ENCODE measurements at regions not wholly inside any gene's neighbourhood (a gene's known extent, or its start where the extent isn't known, plus 50 kb on each side); places are given as distances from the start of the nearest gene placed in this dataset.
"Not testable (repeated sequence)": the region's sequence is repeated elsewhere in the genome, so short reads cannot be mapped to it uniquely, and the experiment has no call there.

DNA sequence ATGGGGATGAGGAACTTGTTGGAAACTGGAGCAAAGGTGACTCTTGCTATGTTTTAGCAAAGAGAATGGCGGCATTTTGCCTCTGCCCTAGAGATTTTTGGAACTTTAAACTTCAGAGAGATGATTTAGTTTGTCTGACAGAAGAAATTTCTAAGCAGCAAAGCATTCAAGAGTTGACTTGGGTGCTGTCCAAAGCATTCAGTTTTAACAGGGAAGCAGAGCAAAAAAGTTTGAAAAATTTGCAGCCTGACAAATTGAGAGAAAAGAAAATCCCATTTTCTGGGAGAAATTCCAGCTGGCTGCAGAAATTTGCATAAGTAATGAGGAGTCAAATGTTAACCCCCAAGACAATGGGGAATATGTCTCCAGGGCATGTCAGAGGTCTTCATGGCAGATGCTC is 682.3 kb upstream of the ST8SIA4 start:
- peak in 1 of 11 donors; percentile 2 for DNase-seq (ENCODE audit: extremely low read depth in 1 of 11, low read depth in 9 of 11, low spot score in 4 of 11)

DNA sequence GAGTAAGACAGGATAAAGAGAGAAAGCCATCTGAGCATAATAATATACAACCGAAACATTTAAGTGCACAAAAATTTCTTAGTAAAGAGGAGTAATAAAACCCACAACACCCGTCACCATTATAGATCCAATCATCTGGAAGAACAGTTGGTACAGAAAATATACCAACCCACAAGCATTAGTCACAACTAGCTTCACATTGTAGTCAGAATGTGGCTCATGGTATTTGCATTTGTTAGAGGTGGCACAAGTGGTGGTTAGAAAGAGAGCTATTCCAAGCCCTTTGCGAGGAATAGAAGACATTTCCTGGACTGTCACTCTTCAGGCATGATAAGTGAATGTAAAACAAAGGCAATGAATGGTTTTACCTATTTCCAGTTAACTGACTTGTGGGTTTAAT is 677.5 kb upstream of the ST8SIA4 start:
- DNase-seq (ENCODE audit: extremely low read depth in 1 of 11, low read depth in 9 of 11, low spot score in 4 of 11): no peak

- DNase-seq (ENCODE audit: extremely low read depth in 1 of 11, low read depth in 9 of 11, low spot score in 4 of 11): no peak
Observed at GRCh38 chr5:101574017-101574416, 670.9 kb upstream of the ST8SIA4 start.

- DNase-seq (ENCODE audit: extremely low read depth in 1 of 11, low read depth in 9 of 11, low spot score in 4 of 11): no peak
Observed at GRCh38 chr5:101561018-101561417, 657.9 kb upstream of the ST8SIA4 start.

GRCh38 chr5:101543780-101544179 is 640.7 kb upstream of the ST8SIA4 start:
- no peak for DNase-seq (ENCODE audit: extremely low read depth in 1 of 11, low read depth in 9 of 11, low spot score in 4 of 11)

GRCh38 chr5:101539315-101539714 is 636.2 kb upstream of the ST8SIA4 start:
- DNase-seq (ENCODE audit: extremely low read depth in 1 of 11, low read depth in 9 of 11, low spot score in 4 of 11): no peak

DNA sequence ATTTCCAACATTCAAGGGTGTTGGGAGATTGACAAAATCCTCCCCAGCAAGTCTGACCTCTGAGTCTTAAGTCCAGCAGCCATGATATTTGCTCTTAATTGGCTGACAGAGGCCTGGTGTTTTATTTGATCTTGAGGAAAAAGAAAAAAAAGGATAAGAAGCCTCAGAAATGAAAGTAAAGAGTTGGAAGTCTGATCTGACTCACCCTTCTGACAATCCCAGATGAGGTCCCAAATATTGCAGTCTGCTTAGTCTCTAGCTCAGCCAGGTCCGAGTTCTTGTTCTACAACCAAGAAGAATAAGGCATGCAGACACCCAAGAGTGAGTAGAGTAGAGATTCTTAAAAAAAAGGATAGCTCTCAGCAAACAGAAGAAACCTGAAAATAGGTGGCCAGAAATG is 632.5 kb upstream of the ST8SIA4 start:
- no peak for DNase-seq (ENCODE audit: extremely low read depth in 1 of 11, low read depth in 9 of 11, low spot score in 4 of 11)

DNA sequence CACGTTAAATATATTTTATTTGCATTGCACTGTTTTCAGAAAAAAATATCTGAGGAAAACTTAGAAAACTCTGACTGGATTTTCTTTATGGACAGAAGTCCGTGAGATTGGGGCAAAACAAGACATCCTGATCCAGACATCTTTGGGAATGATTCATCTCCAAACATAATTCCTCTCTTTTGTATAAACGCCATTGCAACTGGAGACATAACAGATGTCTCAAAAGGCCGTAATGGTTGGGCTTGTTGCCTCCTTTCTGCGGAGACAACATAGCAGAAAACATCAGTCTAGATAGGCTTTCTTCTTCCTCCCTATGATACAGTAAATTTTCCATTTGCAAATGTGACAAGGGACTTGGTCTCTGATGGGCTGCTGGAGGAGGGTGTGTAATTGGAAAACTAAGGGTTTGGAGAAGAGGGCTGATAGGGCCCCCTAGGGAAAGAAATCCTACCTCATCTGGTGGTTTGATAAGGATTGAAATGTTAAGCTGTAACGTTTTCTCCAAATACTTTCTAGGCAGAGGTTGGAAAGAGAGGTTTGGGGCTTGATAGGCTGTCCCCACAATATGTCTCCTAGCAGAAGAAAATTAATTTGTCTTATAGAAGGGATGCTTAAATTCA is 631.5 kb upstream of the ST8SIA4 start:
- DNase-seq (ENCODE audit: extremely low read depth in 1 of 11, low read depth in 9 of 11, low spot score in 4 of 11): no peak

GRCh38 chr5:101532430-101532829 is 629.3 kb upstream of the ST8SIA4 start:
- DNase-seq (ENCODE audit: extremely low read depth in 1 of 11, low read depth in 9 of 11, low spot score in 4 of 11): no peak

GRCh38 chr5:101531026-101531425 is 627.9 kb upstream of the ST8SIA4 start:
- DNase-seq (ENCODE audit: extremely low read depth in 1 of 11, low read depth in 9 of 11, low spot score in 4 of 11): no peak

- DNase-seq (ENCODE audit: extremely low read depth in 1 of 11, low read depth in 9 of 11, low spot score in 4 of 11): not testable (repeated sequence)
Observed at GRCh38 chr5:101529094-101529493, 626.0 kb upstream of the ST8SIA4 start.

GRCh38 chr5:101520417-101520816 is 617.3 kb upstream of the ST8SIA4 start:
- DNase-seq (ENCODE audit: extremely low read depth in 1 of 11, low read depth in 9 of 11, low spot score in 4 of 11): no peak

DNA sequence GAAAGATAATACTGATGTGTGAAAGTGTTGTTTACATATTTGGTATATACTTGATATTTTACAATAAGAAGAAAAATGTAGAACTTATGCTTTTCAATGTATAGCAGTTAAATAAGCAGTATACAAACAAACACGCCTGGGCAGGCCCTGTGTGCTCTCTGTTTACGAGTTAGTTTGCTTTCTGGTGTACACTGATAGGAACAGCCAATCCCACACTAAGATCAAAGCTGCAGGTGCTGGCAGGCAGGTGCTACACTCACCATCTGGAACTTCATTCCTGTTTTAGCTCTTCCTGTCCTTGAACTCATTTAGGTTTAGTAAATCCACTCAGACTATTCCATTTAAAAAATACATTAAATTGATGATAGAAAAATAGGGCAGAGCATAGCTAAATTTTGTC is 614.7 kb upstream of the ST8SIA4 start:
- no peak for DNase-seq (ENCODE audit: extremely low read depth in 1 of 11, low read depth in 9 of 11, low spot score in 4 of 11)

- DNase-seq (ENCODE audit: extremely low read depth in 1 of 11, low read depth in 9 of 11, low spot score in 4 of 11): no peak
Observed at GRCh38 chr5:101515721-101516120, 612.6 kb upstream of the ST8SIA4 start.

DNA sequence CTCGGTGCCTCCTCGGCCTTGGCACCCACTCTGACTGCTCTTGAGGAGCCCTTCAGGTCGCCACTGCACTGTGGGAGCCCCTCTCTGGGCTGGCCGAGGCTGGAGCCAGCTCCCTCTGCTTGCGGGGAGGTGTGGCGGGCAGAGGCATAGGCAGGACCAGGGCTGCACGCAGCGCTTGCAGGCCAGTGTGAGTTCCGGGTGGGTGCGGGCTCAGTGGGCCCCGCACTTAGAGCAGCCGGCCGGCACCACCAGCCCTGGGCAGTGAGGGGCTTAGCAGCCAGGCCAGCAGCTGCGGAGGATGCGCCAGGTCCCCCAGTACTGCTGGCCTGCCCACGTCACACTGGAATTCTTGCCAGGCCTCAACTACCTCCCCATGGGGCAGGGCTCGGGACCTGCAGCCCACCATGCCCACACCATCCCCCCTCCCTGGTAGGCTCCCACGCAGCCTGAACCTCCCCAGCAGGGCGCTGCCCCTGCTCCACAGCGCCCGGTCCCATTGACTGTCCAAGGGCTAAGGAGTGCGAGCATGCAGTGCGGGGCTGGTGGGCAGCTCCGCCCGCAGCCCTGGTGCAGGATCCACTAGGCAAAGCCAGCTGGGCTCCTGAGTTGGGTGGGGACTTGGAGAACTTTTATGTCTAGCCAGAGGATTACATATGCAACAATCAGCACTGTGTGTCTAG is 602.9 kb upstream of the ST8SIA4 start:
- DNase-seq (ENCODE audit: extremely low read depth in 1 of 11, low read depth in 9 of 11, low spot score in 4 of 11): no peak

DNA sequence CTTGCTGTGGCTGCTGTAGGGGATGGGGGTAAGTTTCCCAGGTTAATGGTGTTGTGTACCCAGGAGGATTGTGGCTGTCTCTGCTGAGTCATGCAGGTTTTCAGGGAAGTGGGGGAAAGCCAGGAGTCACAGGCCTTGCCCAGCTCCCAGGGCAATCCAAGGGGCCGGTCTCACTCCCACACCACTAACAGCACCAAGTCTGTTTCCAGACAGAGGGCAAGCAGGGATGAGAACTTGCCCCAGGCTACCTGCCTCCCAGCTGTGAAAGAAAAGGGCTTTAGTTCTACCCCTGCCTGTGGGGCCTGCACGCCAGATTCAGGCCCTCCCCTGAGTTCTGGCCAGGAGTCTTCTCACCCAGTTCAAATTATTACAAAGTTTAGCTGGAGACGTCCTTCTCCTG is 579.8 kb upstream of the ST8SIA4 start:
- no peak for DNase-seq (ENCODE audit: extremely low read depth in 1 of 11, low read depth in 9 of 11, low spot score in 4 of 11)

DNA sequence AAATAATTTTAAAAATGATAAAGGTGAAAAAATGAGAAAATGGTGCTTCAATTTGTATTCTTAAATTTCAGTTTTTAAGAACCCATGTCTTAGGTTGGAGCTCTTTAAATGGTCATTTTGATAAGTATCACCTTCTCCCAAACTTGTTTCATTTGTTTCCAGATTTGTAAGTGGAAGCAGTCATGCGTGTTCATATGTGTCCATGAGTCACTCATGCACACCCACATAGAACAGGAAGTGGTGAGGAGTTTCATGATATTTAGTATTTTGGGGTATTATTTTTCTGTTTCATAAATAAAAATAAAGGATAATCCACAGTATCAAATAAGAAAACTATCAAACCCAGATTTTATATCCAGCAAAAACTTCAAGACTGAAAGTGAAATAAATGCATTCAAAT is 570.4 kb upstream of the ST8SIA4 start:
- DNase-seq (ENCODE audit: extremely low read depth in 1 of 11, low read depth in 9 of 11, low spot score in 4 of 11): no peak

GRCh38 chr5:101461455-101461854 is 558.4 kb upstream of the ST8SIA4 start:
- DNase-seq (ENCODE audit: extremely low read depth in 1 of 11, low read depth in 9 of 11, low spot score in 4 of 11): no peak

- no peak for DNase-seq (ENCODE audit: extremely low read depth in 1 of 11, low read depth in 9 of 11, low spot score in 4 of 11)
Observed at GRCh38 chr5:101458587-101458986, 555.5 kb upstream of the ST8SIA4 start.

DNA sequence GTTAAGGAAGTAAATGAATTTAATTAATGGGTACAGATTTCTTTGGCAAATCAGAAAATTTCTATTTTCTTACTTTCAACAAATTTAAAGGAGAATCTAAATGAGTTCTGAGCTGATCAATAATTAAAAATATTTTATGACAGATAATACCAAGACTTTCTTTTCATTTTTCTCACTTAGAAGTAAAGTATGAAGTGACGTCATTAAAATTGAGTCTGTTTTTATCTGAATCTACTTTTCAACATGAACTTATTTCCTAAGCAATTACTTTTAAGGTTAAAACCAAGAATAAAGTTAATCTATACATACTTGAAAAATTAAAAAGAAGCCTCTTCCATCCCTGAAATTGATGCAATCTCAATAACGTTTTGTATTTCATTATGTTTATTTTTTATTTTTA is 552.8 kb upstream of the ST8SIA4 start:
- DNase-seq (ENCODE audit: extremely low read depth in 1 of 11, low read depth in 9 of 11, low spot score in 4 of 11): no peak

GRCh38 chr5:101455048-101455447 is 552.0 kb upstream of the ST8SIA4 start:
- DNase-seq (ENCODE audit: extremely low read depth in 1 of 11, low read depth in 9 of 11, low spot score in 4 of 11): no peak

Data from renal cortex interstitium (tissue), 11 donors.